SK-N-MC (cell line): ENCODE measurements at regions not wholly inside any gene's neighbourhood (a gene's known extent, or its start where the extent isn't known, plus 50 kb on each side); places are given as distances from the start of the nearest gene placed in this dataset.

ENCODE experiments used
- EZH2 ChIP-seq: fragments of 200-600 bp; sonication (generic); IDR thresholded peaks from one replicate; pipeline ENCODE4 v1.6.1; 2017; ENCODE audit warnings: antibody characterized with exemption
- POLR2AphosphoS5 ChIP-seq: IDR thresholded peaks from 2 replicates; pipeline ENCODE4 v1.6.1; 2012; ENCODE audit warnings: mild to moderate bottlenecking, low read depth, low read length, borderline replicate concordance

DNA sequence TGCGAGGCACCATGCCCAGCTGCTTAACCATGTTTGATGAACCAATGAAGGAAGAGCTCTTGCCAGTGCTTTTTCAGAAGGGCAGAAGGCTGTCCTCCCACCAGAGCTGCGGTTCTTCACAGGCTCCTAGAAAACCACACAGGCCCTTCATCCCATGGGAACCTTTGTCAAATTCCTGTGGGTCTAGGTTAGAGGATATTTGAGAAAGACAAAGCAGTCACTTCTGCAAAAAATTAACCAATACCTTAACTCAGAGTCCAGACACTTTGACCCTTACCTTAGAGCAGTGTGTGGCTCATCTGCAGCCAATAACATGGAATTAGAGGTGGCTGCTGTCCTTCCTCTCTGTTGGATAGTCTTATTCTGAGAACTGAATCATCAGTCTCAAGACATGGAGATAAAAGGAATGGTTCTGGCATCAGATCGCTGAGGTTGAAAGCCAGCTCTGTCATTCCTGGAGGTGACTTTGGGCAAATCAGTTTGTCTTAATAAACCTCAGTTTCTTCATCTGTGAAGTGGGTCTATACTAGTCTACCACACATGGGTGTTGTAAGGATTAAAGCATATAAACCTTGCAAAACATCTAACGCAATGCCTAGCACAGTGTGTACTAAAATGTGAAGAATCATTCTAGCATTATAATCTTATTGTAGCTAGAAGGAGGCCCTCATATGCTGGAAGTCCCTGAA, 65.1 kb upstream of the PIP4K2A start:
- TF ChIP-seq POLR2AphosphoS5 = no peak
- no peak for TF ChIP-seq EZH2
